ENCODE measurements at regions not wholly inside any gene's neighbourhood (a gene's known extent, or its start where the extent isn't known, plus 50 kb on each side); places are given as distances from the start of the nearest gene placed in this dataset.

DNA sequence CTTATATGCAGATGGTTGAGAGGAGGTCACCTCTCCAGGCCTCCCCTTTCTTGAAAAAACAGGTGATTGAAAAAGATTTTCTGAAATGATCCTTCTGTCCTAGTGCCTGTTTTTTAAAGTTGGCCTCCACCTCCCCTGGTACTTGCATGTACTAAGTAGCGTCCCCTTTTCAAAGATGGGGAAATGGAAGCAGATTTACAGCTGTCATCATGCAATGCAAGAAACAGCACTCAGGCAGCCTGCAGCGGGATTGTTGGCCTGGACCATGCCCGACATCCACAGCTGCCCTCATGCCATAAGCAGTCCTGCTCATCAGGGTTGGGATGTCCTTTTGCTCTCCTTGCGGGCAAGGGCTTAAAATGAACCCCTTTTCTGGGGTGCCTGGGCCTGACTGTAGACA, 127.2 kb upstream of the MGMT start:
- no peak for DNase-seq

DNA sequence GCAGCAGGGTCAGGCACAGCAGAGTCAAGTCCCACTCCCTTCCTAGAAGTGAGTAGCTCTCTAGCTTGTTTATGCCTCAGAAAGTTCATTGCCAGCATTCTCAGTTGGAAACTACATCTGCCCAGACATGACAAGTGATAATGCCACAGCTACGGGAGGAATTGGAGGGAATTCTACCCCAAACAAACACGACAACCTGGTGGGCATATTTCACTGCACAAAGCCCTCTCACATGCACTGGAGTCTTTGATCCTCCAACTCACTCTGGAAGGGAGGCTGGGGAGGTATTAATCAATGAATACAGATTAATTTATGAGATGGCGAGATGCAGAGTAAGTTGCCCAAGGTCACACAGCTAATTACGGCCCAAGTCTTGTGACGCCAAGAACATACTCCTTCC, 126.0 kb upstream of the MGMT start:
- no peak for DNase-seq

DNA sequence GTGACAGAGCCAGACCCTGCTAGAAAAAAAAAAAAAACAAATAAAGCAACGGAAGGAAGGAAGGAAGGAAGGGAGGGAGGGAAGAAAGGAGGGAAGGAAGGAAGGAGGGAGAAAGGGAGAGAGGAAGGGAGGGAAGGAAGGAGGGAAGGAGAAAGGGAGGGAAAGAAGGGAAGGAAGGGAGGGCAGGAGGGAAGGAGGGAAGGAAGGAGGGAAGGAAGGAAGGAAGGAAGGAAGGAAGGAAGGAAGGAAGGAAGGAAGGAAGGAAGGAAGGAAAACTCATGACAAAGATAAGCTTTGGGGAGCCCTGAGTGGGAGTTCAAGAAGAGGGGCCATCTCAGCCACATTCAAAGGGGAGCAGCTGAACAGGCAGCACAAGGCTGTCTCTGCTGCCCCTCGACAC, 124.7 kb upstream of the MGMT start:
- no peak for DNase-seq

DNA sequence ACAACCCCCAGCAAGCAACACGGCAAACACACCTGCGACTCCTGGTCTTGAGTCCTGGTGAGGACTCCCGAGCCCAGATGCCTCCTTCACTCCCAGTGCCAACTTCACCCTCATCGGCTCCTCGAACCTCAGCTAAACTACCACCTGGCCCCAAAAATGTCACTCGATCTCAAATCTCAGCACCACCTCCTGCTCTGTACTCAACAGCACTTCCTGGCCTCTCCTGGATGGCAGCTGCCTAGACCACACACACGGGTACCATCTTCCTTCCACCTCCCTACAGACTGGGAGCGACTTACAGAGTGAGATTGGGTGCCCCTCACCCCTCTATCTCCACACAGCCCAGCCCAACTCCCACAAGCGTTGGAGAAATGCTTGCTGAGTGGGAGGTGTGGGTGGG, 123.9 kb upstream of the MGMT start:
- no peak for DNase-seq

DNA sequence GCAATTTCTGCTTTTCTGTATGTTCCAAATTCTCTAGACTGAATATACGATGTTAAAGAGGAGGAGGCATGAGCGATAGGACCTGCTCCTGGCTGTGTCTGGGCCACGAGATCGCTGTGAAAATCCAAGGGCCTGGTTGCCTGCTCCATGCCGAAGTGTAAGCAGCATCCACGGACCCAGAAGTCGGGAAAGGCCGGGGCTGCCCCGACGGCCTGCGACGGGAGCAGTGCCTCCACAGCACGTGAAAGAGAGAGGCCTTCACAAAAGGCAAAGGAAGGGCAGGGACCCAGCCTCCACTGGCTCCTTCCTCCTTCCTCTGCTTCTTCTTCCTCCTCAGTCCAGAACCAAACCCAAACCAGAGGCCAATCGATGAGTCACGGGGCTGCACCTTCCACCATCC, 122.9 kb upstream of the MGMT start:
- no peak for DNase-seq

DNA sequence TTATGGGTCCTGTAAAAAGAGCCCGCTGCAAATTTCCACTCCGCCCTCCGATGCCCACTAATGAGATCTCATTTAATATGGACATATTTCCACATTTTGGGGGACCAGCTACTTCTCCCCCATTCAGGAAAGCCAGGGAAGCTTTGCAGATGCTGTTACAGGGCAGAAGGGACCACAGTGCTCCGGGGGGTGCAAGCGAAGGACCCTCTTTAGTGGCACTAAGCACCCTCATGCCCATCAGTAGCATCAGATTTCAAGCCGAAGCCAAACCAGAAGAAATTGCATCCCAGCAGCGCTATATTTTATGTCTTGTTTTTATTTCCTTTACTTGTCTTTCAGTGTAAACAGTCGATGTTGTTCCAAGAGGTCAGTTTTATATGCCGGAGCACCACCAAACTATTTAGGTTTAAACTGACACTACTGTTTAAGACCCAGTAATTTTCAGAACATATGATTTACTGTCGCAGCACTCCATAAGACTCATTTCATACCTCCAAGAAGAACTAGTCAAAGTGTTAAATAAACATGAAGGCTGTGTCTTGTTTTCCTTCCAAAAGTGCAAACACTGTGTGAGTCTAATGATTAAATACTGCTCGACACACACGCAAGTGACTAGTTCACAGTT, 122.2 kb upstream of the MGMT start:
- DNase-seq = no peak

DNA sequence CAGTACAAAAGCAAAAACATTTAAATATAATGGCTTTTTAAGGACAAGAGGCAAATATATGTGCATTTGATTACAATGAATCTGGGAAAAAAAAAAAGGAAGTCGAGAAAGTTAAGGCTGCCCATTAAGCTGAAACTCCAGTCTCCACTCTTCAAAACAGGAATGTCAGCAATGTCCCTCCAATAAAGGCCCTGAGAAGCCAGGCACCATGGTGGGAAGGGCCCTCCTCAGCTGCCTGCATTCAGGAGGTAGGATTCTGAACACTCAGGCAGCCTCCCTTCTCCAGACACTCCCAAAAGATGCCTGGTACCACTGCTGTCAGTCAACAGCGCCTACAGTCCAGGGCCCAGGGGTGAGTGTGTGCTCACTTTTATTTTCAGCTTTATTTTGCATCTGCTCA, 121.3 kb upstream of the MGMT start:
- DNase-seq = no peak

DNA sequence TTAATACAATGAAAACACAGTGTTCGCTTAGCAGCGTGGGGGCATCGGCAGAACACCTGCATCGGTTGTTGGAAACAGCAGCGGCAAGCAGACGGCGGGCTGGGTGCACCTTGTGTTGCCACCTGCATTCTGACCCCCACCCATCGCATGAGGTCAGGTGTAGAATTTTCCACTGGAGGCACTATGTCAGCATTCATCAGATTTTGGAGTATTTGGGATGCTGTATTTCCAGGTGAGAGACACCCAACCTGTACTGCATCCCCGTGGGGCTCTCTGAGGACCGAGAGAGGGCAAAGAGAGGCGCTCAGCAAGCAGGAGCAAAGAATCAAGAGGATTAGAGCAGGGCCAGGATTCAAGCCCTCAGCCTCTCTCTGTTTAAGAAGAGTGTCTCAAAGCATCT, 116.4 kb upstream of the MGMT start:
- no peak for DNase-seq

DNA sequence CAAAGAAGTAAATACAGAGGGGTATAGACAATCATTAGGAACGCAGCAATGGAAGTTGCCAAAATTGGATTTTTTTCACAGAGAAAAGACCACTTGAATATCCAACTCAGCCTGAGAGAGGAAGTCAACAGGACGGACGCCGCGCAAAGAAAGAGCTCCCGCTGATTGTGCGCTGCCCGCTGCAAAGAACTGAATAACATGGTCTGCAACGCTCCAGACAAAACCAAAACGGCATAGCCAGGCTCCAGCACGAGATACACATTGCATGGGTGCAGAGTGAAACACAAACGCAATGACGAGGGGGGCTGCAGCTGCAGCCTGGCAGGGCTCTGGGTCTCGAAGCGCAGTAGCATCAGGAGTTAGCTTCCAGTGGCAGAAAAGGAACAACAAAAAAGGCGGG, 113.9 kb upstream of the MGMT start:
- no peak for DNase-seq

DNA sequence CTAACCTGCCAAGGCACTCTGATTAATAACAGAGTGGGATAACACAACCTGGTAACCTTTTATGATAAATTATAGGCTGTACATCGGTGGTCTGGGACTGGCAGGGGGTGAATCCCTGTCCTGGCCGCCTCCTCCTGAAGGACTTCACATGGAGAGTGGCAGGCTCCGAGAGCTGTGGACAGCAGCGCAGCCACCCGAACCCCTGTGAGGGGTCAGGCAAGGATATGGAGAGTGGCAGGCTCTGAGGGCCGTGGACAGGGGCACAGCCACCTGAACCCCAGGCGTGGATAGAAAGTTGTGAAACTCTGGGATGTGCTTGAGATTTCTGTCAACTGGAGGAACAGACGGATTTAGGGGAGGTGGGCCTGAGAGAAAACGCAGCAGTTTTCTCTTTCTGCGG, 107.0 kb upstream of the MGMT start:
- DNase-seq = no peak

DNA sequence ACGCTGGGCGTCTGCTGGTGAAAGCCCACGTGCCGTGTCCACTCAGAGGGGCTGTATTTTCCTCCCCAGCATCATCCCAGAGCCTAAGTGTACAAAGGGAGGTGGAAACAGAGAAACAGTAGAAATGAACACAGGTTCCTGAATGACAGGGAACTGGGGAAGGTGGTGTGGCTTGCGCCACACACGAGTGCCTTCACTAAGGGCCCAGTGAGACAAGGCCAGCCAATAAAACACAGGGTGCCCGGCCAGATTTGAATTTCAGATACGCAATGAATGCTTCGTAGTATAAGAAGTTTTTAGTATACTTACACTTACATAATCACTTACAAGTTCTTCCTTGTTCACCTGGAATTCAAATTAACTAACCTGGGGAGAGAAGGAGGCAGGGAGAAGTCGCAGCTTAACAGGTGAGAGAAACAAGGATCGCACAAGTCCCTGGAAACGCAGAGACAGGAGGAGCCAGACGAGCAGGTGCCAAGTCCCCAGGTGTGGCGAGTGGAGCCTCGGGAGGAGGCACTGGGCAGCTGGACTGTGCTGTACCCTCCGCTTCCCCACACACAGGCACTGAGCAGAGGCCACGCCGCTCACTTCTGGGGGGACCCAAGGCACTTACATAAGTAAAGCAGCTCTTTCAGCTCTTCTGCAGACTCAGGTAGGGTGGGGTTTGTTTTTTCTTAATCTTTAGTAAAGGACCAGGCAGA, 105.2 kb upstream of the MGMT start:
- DNase-seq = no peak

DNA sequence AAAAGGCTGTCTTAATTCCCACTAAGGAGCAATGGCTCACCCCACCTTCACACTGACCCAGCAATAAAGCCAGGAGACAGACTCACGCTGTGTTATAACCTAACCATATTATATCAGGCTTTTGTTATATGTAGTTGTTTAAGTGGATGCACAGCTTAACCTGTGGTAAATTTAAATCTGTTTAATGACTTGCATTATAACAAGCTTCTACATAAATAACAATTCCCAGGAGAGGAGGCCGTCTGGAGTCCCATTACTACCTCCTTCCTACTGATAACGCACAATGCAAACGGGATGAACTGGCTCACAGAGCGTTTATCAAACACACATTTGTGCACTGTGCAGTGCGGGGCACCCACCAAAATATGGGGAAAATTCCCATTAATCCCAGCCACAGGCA, 102.1 kb upstream of the MGMT start:
- DNase-seq = no peak

DNA sequence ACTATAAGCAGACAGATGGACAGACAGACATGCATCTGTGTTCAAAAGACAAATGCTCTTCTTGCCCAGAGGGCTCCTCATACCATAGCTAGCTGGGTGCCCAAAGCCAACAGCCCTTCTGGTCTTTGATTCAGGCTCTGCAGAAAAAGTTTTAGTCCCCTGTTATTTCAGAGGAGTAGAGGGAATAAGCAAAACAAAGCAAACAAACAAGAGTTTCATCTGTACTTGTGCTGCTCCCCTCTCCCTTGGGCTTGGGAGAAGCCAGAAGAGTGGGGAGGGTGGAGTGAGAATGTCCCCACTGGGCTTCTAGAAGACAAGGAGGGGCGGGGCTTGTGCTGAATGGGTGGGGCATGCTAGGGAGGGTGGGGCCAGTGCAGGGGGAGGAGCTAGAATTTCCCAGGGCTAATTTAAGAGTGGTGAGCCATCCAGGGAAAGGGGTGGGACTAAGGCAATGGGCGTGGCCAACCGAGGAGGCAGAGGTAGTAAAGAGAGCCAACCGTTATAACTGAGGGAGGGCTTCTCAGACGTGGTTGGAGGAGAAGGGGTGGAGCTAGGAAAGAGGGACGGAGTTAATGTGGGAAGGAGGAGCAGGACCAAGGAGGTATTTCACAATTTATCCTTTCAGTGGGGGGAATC, 101.2 kb upstream of the MGMT start:
- no peak for DNase-seq

DNA sequence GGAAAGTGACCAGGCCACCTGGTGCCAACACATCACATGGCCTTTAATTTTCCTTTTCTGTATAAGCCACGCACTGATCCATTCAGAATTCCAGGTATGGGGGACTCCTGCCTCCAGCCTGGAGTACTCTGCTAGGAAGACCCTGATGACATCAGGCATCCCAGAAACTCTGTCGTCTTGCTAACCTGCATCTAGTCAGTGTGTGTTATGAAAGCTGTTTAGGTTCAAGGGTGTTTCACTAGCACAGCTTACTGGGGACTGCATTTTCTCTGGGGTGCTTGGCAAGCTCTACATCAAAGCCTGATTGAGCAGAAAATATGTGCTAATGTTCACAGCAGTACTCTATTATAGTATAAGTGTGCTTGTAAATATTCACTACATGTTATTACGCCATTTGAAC, 100.6 kb upstream of the MGMT start:
- no peak for DNase-seq

DNA sequence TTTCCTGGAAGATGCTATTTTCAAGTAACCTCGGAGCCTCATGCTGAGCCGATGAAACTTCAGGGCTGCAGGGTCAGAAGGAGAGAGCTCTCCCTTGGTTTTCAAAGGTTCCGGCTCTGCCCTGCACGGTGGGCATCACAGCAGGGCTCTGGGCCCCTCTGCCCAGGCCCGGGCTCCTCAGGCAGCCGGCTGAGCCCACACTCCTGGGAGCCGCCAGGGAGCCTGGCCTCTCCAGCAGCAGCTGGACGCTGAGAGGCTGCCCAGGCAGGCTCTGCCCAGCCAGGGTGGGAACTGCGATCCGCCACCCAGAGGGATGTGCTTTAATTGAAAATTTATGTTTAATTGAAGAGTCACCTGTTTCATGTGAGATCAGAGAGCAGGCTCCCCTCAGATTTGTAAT, 97.5 kb upstream of the MGMT start:
- no peak for DNase-seq

DNA sequence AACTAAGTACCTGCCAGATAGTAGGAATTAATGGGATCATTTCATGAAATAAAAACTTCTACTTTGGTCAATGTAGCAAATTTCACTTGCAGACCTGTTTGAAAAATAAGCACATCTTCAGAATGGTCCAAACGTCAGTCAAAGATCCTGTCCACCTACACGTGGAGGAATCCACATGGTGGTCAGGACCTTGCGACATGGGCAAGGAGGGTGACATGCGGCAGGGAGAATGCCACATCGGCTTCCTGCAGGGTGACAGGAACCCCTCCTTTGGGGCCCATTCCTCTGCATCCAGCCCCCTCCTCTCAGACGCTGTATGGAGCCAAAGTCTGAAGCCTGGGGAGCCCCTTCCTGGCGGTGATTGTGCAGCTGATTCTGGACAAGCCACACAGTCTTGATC, 95.5 kb upstream of the MGMT start:
- no peak for DNase-seq

DNA sequence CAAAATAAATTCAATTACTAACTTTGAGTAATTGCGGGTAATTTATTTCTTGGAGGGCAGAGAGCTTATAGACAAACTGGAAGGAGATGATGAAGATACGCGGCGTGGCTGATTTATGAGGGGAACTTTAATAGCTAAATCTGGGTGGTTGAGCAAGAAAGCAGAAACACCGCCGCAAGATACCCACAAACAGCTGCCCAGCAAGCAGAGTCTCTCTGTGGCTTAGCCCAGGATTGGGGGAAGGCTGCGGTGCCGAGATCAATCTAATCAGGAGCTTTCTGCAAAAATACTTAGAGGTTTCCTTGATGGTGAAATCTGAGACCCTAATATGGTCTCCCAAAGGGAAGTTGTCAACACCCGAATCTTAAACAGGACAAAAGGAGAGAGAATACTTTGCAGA, 94.9 kb upstream of the MGMT start:
- no peak for DNase-seq

DNA sequence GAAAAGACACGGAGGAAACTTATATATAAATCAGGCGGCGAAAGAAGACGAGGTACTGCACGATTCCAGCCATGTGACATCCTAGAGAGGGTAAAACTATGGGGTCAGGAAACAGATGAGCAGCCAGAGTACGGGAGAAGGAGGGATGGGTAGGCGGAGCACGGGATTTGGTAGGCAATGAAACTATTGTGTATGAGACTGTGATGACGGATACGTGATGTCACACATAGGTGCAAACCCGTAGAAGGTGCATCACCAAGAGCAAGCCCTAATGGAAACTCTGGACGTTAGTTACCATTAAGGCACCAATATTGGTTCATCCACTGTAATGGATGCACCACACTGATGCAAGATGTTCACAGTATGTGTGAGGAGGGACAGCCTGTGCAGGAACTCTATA, 93.8 kb upstream of the MGMT start:
- no peak for DNase-seq

DNA sequence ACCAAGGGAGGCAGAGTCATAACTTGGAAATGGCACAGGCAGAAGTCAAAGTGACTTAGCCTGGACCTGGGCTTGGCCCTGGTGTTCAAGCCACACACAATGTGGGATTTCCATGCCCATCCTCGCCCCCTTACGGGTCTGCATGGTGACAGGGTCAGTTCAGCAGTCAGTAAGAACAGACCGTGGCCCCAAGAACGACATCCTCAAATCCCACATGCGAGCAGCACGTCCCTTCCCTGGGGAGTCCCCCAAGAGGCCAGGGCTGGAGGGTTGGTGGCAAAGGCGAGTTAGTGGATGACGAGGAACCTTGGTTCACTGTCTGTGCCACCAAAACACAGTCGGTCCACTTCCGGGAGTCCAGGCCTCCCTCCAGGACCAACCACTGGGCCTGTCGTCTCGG, 93.3 kb upstream of the MGMT start:
- DNase-seq = no peak

DNA sequence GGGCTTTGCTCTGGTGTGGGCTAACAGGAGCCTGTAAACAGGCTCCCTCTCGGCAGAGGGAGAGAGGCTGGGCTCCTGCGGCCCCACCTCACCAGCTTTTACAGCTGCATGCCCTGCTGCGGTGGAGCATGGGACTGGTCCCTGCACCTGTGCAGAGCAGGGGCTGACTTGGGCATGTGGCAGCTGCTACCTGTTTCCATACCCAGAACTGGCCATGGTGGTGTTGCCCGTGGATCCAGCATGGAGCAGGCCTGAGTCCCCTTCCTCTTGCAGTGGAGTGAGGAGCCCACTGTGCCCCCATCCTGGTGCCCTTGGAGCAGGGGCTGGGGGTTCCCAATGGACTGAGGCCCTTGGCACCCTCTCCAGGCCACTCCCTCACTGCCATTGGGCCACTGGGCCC, 91.9 kb upstream of the MGMT start:
- DNase-seq = no peak

DNA sequence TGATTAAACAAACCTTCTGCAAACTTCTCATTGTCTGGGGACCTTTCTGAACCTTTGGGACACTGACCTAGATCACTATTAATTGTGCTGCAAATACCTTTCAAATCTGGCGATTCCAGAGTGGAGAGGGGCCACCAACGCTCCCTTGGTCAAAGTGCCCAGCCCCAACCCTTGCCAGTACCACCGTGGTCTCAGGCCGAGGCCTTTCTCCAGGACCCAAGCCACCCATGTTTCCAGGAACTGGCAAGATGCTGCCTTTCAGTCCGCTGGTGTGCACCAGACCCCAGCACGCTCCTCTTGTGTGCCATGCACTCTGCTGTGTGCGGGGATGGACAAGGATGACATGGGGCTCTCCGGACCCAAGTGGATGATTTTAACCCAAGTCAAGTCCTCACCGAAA, 91.1 kb upstream of the MGMT start:
- no peak for DNase-seq

DNA sequence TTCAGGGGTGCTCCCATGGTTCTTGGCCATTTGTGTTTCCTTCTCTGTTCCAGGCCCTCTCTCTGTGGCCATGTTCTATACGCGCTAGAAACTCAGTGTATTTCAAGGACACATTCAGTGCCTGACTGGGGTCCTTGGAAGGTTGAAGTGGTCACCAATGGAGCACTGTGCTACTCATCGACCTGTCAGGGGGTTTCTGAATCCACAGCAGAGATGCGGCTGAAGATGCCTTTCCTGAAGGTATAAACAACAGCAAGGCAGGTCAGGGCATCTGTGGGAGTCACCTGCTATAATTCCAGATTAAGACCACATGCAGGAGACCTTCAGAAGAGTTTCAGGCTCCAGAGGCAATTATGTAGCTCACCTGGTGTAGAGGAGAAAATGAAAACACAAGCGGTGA, 86.8 kb upstream of the MGMT start:
- no peak for DNase-seq

DNA sequence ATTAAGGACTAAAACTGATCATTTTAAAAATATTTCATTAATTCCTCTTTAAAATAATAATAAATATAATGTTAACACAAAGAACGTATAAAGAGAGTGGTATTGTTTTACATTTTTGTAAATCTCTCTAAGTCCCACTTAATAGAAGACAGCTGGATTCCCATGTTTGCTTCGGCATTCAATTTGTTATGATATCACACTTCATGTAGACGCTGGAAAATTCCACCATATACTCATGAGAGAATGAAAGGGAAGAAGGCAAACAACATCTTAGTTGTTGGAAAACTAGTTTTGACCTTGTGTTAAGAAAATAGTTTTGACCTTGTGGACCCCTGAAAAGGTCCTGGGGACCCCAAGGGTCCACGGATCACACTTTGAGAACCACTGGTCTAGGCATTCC, 85.3 kb upstream of the MGMT start:
- no peak for DNase-seq

DNA sequence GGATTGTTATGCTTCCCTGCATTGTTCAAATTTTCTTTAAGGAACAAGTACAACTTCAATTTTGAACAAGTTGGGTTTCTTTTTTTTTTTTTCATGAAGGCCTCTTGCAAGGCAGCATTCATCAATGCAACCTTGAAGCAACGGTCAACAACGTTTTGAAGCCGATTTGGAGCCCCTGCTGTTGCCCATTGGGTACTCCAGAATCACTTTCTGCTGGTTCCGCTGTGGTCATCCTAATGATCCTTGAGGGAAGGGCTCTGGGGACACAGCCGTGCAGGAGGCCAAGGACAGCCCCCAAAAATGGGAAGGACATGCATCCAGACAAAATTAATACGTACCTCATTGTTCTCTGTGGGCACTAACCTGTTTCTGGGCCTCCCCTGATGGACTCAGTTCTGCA, 84.6 kb upstream of the MGMT start:
- no peak for DNase-seq

Data from occipital lobe (tissue), 1 donor.